ENCODE measurements at regions not wholly inside any gene's neighbourhood (a gene's known extent, or its start where the extent isn't known, plus 50 kb on each side); places are given as distances from the start of the nearest gene placed in this dataset.

DNA sequence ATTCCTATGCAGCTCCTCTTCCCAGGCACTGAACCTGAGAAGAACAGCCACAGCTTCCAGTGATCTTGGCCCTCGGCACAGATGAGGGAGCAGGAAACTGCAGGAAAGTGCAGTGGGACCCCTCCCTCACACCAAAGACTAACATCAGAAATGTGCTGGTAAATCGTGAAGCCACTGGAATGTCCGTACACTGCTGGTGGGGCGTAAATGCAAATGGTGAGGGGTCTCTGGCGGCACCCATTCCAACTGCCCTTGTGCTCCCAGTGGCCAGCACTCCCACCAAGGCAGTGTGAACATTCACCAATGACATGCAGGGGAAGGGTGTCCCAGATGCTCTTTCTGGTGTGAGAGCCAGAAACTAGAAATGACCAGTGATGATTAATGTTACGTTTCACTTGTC, 574.0 kb downstream of the BRD1 start:
- TF ChIP-seq POLR2AphosphoS5 (IDR thresholded peaks at IDR 0.05; ENCODE audit: borderline replicate concordance, low read depth, low read length) (no peak), EZH2 (IDR thresholded peaks at IDR 0.05) (no peak), FOXP2 (optimal IDR thresholded peaks at IDR 0.05; ENCODE audit: control extremely low read depth, extremely low read length, insufficient read depth) (no peak)
- DNase-seq (ENCODE audit: low read depth, low spot score), result no peak
- no peaks in the 10 kb centered on the region for H3K9me3 ChIP-seq (ENCODE audit: low read depth, low read length)
- no peak overlapping the region for H3K9ac ChIP-seq (ENCODE audit: insufficient read length)
- no peak overlapping the region for H3K4me3 ChIP-seq
- H3K36me3 ChIP-seq (ENCODE audit: insufficient read depth, low read length), result no peaks in the 10 kb centered on the region
- no peak overlapping the region for H3K27ac ChIP-seq

DNA sequence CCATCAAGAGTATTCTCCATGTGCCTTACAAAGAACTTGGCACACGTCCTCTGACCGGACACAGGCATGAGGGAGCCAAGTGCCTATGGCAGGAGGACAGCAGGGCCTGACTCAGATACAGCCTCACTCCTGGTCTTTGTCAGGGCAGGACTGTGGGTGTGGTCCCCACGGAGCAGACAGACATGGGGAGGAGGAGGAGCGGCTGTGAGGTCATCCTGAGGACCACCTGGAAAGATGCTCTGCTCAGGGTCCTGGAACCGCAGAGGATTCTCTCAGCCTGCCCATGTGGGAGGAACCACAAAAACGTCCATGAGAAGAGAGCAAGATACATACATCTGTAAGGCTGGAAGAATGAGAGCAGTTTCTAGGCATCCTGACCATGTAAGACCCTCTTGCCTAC, 576.3 kb downstream of the BRD1 start:
- Histone ChIP-seq H3K9ac (ENCODE audit: insufficient read length) (no peak overlapping the region), H3K36me3 (ENCODE audit: insufficient read depth, low read length) (no peaks in the 10 kb centered on the region), H3K27ac (no peak overlapping the region), H3K4me3 (no peak overlapping the region), H3K9me3 (ENCODE audit: low read depth, low read length) (no peaks in the 10 kb centered on the region)
- no peak for DNase-seq (ENCODE audit: low read depth, low spot score)
- TF ChIP-seq EZH2 (IDR thresholded peaks at IDR 0.05) (no peak), POLR2AphosphoS5 (IDR thresholded peaks at IDR 0.05; ENCODE audit: borderline replicate concordance, low read depth, low read length) (no peak), FOXP2 (optimal IDR thresholded peaks at IDR 0.05; ENCODE audit: control extremely low read depth, extremely low read length, insufficient read depth) (no peak)

- Histone ChIP-seq H3K36me3 (ENCODE audit: insufficient read depth, low read length) (no peaks in the 10 kb centered on the region), H3K27ac (no peak overlapping the region), H3K9me3 (ENCODE audit: low read depth, low read length) (no peaks in the 10 kb centered on the region), H3K4me3 (no peak overlapping the region), H3K9ac (ENCODE audit: insufficient read length) (no peak overlapping the region)
- TF ChIP-seq FOXP2 (optimal IDR thresholded peaks at IDR 0.05; ENCODE audit: control extremely low read depth, extremely low read length, insufficient read depth) (no peak), EZH2 (IDR thresholded peaks at IDR 0.05) (no peak), POLR2AphosphoS5 (IDR thresholded peaks at IDR 0.05; ENCODE audit: borderline replicate concordance, low read depth, low read length) (no peak)
- DNase-seq (ENCODE audit: low read depth, low spot score), result no peak
Observed at GRCh38 chr22:49247194-49247924, 580.3 kb downstream of the BRD1 start.

- H3K27ac ChIP-seq, result no peak overlapping the region
- H3K4me3 ChIP-seq, result no peak overlapping the region
- no peaks in the 10 kb centered on the region for H3K9me3 ChIP-seq (ENCODE audit: low read depth, low read length)
- no peak overlapping the region for H3K9ac ChIP-seq (ENCODE audit: insufficient read length)
- TF ChIP-seq FOXP2 (optimal IDR thresholded peaks at IDR 0.05; ENCODE audit: control extremely low read depth, extremely low read length, insufficient read depth) (no peak), EZH2 (IDR thresholded peaks at IDR 0.05) (no peak), POLR2AphosphoS5 (IDR thresholded peaks at IDR 0.05; ENCODE audit: borderline replicate concordance, low read depth, low read length) (no peak)
- DNase-seq (ENCODE audit: low read depth, low spot score), result no peak
- no peaks in the 10 kb centered on the region for H3K36me3 ChIP-seq (ENCODE audit: insufficient read depth, low read length)
Observed at GRCh38 chr22:49244466-49245420, 582.9 kb downstream of the BRD1 start.

- Histone ChIP-seq H3K9me3 (ENCODE audit: low read depth, low read length) (no peaks in the 10 kb centered on the region), H3K9ac (ENCODE audit: insufficient read length) (no peak overlapping the region), H3K36me3 (ENCODE audit: insufficient read depth, low read length) (no peaks in the 10 kb centered on the region), H3K4me3 (no peak overlapping the region), H3K27ac (no peak overlapping the region)
- no peak for DNase-seq (ENCODE audit: low read depth, low spot score)
- TF ChIP-seq FOXP2 (optimal IDR thresholded peaks at IDR 0.05; ENCODE audit: control extremely low read depth, extremely low read length, insufficient read depth), result no peak
- no peak for TF ChIP-seq EZH2 (IDR thresholded peaks at IDR 0.05)
- no peak for TF ChIP-seq POLR2AphosphoS5 (IDR thresholded peaks at IDR 0.05; ENCODE audit: borderline replicate concordance, low read depth, low read length)
Observed at GRCh38 chr22:49243965-49244364, 583.7 kb downstream of the BRD1 start.

GRCh38 chr22:49243335-49243734, 584.3 kb downstream of the BRD1 start:
- no peaks in the 10 kb centered on the region for H3K9me3 ChIP-seq (ENCODE audit: low read depth, low read length)
- H3K27ac ChIP-seq, result no peak overlapping the region
- H3K4me3 ChIP-seq, result no peak overlapping the region
- no peak for TF ChIP-seq EZH2 (IDR thresholded peaks at IDR 0.05)
- no peak for TF ChIP-seq POLR2AphosphoS5 (IDR thresholded peaks at IDR 0.05; ENCODE audit: borderline replicate concordance, low read depth, low read length)
- TF ChIP-seq FOXP2 (optimal IDR thresholded peaks at IDR 0.05; ENCODE audit: control extremely low read depth, extremely low read length, insufficient read depth), result no peak
- no peak for DNase-seq (ENCODE audit: low read depth, low spot score)
- no peak overlapping the region for H3K9ac ChIP-seq (ENCODE audit: insufficient read length)
- no peaks in the 10 kb centered on the region for H3K36me3 ChIP-seq (ENCODE audit: insufficient read depth, low read length)

DNA sequence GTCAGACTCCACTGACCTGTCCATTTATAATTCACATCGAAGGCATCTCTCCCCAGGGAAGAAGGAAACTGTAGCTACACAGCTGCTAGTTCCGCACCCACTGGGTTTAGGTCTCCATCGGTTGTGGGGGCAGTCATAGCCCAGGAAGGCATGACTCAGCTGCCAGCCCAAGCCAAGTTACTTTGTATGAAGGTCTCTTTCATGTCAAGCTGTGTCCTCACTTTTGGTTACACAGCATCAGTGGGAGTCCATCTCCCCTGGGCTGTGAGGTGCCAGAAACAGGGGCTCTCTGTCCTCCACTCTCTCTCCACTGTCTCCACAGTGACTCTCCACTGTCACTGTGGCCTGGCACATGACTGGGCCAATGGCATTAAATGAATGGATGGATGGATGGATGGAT, 585.2 kb downstream of the BRD1 start:
- no peak overlapping the region for H3K9ac ChIP-seq (ENCODE audit: insufficient read length)
- no peaks in the 10 kb centered on the region for H3K9me3 ChIP-seq (ENCODE audit: low read depth, low read length)
- no peak for TF ChIP-seq FOXP2 (optimal IDR thresholded peaks at IDR 0.05; ENCODE audit: control extremely low read depth, extremely low read length, insufficient read depth)
- no peak for TF ChIP-seq EZH2 (IDR thresholded peaks at IDR 0.05)
- TF ChIP-seq POLR2AphosphoS5 (IDR thresholded peaks at IDR 0.05; ENCODE audit: borderline replicate concordance, low read depth, low read length), result no peak
- H3K4me3 ChIP-seq, result no peak overlapping the region
- no peak overlapping the region for H3K27ac ChIP-seq
- no peak for DNase-seq (ENCODE audit: low read depth, low spot score)
- H3K36me3 ChIP-seq (ENCODE audit: insufficient read depth, low read length), result no peaks in the 10 kb centered on the region

DNA sequence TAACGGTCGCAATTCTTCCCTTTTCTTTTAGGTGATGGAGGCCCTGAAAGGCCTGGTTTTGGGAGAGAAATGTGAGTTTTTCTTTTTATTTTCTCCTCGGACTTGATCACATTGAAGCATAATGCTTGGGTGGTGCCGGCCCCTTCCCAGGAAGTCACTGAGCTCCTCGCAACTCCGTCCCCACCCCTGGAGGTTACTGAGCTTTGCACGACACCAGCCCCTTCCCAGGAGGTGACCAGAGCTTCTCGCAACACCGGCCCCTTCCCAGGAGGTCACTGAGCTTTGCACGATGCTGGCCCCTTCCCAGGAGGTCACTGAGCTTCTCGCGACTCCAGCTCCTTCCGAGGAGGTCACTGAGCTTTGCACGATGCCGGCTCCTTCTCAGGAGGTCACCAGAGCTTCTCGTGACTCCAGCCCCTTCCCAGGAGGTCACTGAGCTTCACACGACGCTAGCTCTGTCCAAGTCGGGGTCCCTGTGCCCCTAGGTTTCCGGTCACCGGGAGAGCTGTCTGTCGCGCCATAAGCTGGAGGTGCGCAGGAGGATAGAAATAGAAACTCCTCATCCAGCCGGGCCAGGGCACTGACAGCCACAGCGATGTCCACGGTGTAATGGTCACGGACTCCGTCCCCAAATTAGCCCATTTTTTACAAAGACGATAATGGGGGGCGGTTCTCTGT, 586.4 kb downstream of the BRD1 start:
- Histone ChIP-seq H3K27ac (no peak overlapping the region), H3K4me3 (no peak overlapping the region), H3K36me3 (ENCODE audit: insufficient read depth, low read length) (no peaks in the 10 kb centered on the region), H3K9me3 (ENCODE audit: low read depth, low read length) (no peaks in the 10 kb centered on the region), H3K9ac (ENCODE audit: insufficient read length) (no peak overlapping the region)
- no peak for DNase-seq (ENCODE audit: low read depth, low spot score)
- TF ChIP-seq EZH2 (IDR thresholded peaks at IDR 0.05), result no peak
- no peak for TF ChIP-seq POLR2AphosphoS5 (IDR thresholded peaks at IDR 0.05; ENCODE audit: borderline replicate concordance, low read depth, low read length)
- TF ChIP-seq FOXP2 (optimal IDR thresholded peaks at IDR 0.05; ENCODE audit: control extremely low read depth, extremely low read length, insufficient read depth), result no peak
